ENCODE measurements at regions not wholly inside any gene's neighbourhood (a gene's known extent, or its start where the extent isn't known, plus 50 kb on each side); places are given as distances from the start of the nearest gene placed in this dataset.

DNA sequence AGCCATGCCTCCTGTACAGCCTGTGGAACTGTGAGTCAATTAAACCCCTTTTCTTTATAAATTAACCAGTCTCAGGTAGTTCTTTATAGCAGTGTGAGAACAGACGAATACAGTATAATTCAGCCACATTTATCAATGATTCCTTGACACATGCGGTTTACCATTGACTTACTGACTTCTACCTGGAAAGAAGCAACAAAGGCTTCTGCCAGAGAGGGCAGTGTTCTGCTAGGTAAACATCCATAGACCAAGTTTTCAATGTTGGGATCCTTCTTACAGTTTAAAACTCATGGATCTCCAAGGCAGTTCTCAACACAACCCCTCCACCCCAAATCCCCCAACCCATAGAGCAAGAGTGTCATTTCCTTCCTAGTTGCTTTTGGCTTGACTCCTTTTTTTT, 150.6 kb downstream of the ZNF648 start:
- TF ChIP-seq POLR2A (IDR thresholded peaks at IDR 0.05) (no peak), CTCF (IDR thresholded peaks at IDR 0.05) (no peak)

Measured in Peyer's patch (tissue), 4 donors.